HG02981 (cell line): ENCODE measurements at regions not wholly inside any gene's neighbourhood (a gene's known extent, or its start where the extent isn't known, plus 50 kb on each side); places are given as distances from the start of the nearest gene placed in this dataset.
"Not testable (repeated sequence)": the region's sequence is repeated elsewhere in the genome, so short reads cannot be mapped to it uniquely, and the experiment has no call there.

ENCODE experiments used
- ATAC-seq: cut with Tn5 transposase; IDR thresholded peaks from one replicate; pipeline ENCODE4 v1.9.1; 2021; ENCODE audit warnings: mild to moderate bottlenecking, moderate library complexity; ENCODE audit not compliant: unreplicated experiment

GRCh38 chr1:219324629-219325367, 151.1 kb downstream of the LYPLAL1 start:
- peak; percentile 85 for ATAC-seq

GRCh38 chr1:219324171-219324570, 150.5 kb downstream of the LYPLAL1 start:
- ATAC-seq: no peak

DNA sequence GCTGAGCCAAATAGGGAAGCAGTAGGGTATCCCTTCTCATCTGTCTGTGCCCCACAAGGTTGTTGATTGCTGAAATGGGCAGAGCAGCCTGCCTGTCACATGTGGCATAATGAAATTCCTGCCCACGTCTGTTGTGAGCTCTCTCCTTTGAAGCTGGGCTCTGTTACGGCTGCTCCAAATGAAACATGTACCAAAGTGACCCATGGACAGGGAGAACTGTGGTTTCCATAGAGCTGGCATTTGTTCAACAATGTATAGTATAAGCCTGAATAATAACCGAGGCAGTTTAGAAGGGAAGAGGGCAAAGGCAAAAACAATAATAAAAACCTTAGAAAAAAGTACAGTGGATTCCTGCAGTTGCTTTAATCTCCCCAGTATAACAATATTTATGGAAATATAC, 149.7 kb downstream of the LYPLAL1 start:
- no peak for ATAC-seq

DNA sequence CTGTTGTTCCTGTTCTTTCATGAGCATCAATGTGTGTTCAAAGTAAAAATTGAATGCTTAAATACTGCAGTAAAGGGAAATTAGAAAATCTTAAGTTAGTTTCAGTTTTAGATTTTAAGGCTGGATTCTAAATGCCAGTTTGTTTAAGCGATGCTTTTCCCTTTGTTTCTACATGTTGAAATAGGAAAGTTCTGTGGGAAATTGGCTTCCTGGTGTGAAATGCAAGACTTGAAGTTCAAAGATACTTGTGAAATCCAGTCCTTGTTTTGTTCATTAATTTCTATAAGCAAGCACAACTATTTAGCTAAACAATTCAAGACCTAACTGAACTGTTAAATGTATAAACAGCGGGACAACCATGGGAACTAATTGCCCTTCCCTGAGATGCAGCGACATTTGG, 149.1 kb downstream of the LYPLAL1 start:
- no peak for ATAC-seq

DNA sequence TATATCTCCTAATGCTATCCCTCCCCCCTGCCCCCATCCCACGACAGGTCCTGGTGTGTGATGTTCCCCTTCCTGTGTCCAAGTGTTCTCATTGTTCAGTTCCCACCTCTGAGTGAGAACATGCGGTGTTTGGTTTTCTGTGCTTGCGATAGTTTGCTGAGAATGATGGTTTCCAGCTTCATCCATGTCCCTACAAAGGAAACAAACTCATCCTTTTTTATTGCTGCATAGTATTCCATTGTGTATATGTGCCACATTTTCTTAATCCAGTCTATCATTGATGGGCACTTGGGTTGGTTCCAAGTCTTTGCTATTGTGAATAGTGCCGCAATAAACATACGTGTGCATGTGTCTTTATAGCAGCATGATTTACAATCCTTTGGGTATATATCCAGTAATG, 146.9 kb downstream of the LYPLAL1 start:
- not testable (repeated sequence) for ATAC-seq

DNA sequence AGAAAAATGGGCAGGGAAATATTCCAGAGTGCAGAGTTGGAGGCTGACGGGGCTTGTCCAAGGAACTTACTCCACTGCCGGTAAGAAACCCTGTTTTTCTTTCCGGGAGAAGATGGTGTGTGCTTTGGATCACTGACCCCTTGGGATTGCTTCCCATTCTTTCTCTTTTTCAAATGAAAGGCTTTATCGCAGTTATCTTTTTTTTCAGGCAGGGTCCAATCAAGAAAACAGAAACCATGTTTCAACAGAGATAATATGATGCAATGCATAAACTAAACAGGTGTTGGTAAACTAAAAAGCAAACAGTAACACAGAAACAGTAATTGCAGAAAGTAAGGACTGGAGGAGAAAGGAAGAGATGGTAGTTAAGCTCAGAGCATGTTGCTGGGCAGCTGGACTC, 145.1 kb downstream of the LYPLAL1 start:
- ATAC-seq: no peak

GRCh38 chr1:219317762-219318353, 144.2 kb downstream of the LYPLAL1 start:
- ATAC-seq: no peak

GRCh38 chr1:219316066-219316465, 142.4 kb downstream of the LYPLAL1 start:
- no peak for ATAC-seq

DNA sequence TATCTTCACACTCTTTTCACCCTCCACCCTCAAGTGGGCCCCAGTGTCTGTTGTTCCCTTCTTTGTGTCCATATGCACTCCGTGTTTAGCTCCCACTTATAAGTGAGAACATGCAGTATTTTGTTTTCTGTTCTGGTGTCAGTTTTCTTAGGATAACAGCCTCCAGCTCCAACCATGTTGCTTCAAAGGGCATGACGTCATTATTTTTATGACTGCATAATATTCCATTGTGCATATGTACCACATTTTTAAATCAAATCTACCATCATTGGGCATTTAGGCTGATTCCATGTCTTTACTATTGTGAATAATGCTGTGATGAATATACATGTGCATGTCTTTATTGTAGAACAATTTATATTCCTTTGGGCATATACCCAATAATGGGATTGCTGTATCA, 140.3 kb downstream of the LYPLAL1 start:
- ATAC-seq: no peak

- ATAC-seq: no peak
These were observed 139.3 kb downstream of the LYPLAL1 start for GRCh38 chr1:219312967-219313366.

DNA sequence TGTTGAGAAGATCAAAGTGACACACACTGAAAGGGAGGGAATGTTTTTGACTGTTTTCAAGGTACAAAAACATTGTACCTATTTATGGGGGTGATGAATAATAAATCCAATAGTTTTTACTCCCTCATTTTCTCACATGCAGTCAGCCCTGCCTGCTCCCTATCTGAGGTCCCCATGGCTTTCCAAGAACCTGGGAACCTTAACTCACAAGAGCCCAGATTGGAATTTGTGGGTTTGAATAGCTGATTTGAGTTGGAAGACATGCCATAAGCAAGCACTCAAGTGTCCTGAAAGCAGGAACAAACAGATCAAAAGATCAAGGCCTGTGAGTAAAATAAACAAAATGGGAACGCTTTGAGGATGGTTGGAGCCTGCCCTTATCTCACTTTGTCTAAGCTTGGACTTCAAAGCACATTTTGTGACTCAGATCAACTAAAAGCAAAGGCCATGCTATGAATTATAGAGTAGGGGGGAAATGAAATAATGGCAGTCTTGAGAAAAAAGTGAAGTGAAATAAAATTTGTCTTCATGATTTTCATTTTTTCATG, 136.6 kb downstream of the LYPLAL1 start:
- ATAC-seq: no peak

GRCh38 chr1:219308367-219308766, 134.7 kb downstream of the LYPLAL1 start:
- no peak for ATAC-seq

- no peak for ATAC-seq
These were observed 130.8 kb downstream of the LYPLAL1 start for GRCh38 chr1:219304227-219305226.

- no peak for ATAC-seq
These were observed 129.0 kb downstream of the LYPLAL1 start for GRCh38 chr1:219302697-219303096.

DNA sequence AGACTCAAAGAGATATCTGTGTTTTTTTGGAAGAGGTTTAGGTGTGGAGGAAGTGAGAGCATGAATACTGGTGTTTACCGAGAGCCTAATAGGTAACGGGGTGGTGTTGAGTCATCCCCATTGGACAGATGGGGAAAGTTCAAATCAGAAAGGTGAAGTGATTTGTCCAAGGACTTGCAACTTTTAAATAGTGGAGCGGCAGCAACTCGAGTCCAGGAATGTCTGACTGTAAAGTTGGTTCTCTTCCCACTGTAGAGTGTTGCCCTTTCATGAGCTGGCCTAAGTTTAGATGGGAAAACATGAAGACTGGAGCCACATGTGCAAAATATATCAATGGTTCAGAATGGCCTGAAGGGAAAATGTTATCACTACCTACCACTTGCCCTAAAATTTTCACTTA, 125.7 kb downstream of the LYPLAL1 start:
- ATAC-seq: no peak

DNA sequence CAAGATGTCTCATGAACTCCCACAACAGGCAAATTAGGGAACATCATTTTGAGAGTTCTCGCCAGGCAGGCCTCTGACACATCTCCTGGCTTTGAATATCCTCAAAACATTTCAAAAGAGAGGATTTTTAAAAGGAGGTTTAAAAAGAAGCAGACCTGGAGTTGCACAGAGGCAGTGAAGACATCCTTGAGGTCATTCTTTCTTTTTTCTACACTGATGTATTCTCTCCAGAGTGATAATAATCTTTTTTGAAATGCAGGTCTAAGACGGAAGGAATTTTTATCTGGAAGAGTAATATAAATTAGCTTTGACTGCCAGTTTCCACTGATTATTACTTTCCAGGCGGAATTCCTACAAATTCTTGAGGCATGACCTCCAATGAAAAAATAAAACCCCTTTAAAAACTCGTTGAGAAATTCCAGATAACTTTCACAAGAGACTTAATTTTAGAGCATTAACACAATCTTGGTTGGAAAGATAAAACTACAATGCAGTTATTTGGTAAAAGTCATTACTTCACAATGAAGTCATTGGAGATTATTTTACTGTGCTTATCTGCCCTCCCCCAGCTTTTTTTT, 125.0 kb downstream of the LYPLAL1 start:
- ATAC-seq: no peak

GRCh38 chr1:219296430-219297355, 123.0 kb downstream of the LYPLAL1 start:
- no peak for ATAC-seq

- no peak for ATAC-seq
These were observed 120.6 kb downstream of the LYPLAL1 start for GRCh38 chr1:219294251-219294650.

GRCh38 chr1:219293410-219293809, 119.7 kb downstream of the LYPLAL1 start:
- no peak for ATAC-seq

- ATAC-seq: no peak
These were observed 119.3 kb downstream of the LYPLAL1 start for GRCh38 chr1:219292999-219293398.
